IPS-15b (cell line): ENCODE measurements at regions not wholly inside any gene's neighbourhood (a gene's known extent, or its start where the extent isn't known, plus 50 kb on each side); places are given as distances from the start of the nearest gene placed in this dataset.

ENCODE experiments used
- H3K27me3 ChIP-seq: one replicate; pipeline ENCODE4 v1.6.1; 2013; ENCODE audit warnings: low read length; ENCODE audit not compliant: control insufficient read depth, insufficient read depth
- H3K36me3 ChIP-seq: one replicate; pipeline ENCODE4 v1.6.1; 2013; ENCODE audit warnings: low read length; ENCODE audit not compliant: control insufficient read depth, insufficient read depth
- H3K4me1 ChIP-seq: one replicate; pipeline ENCODE4 v1.6.1; 2013; ENCODE audit warnings: mild to moderate bottlenecking, low read length; ENCODE audit not compliant: control insufficient read depth, insufficient read depth
- H3K4me3 ChIP-seq: one replicate; pipeline ENCODE4 v1.5.1; 2013; ENCODE audit warnings: low read depth, low read length
- H3K9ac ChIP-seq: one replicate; pipeline ENCODE4 v1.6.1; 2013; ENCODE audit warnings: low read depth, mild to moderate bottlenecking, low read length
- H3K9me3 ChIP-seq: one replicate; pipeline ENCODE4 v1.6.1; 2013; ENCODE audit warnings: mild to moderate bottlenecking, low read length; ENCODE audit not compliant: control insufficient read depth, insufficient read depth

GRCh38 chr18:52200921-52201663 is 138.9 kb upstream of the DCC start:
- no peak overlapping the region for H3K4me3 ChIP-seq
- H3K9me3 ChIP-seq = no peaks in the 10 kb centered on the region

GRCh38 chr18:52208646-52209045 is 131.4 kb upstream of the DCC start:
- H3K9me3 ChIP-seq = no peaks in the 10 kb centered on the region
- no peaks in the 10 kb centered on the region for H3K36me3 ChIP-seq
- H3K4me3 ChIP-seq = no peak overlapping the region
- H3K4me1 ChIP-seq = no peaks in the 10 kb centered on the region
- no peaks in the 10 kb centered on the region for H3K27me3 ChIP-seq
- H3K9ac ChIP-seq = no peak overlapping the region

More at GRCh38 chr18:52200921-52201663, 138.9 kb upstream of the DCC start:
- Histone ChIP-seq H3K27me3 (no peaks in the 10 kb centered on the region), H3K9ac (no peak overlapping the region), H3K4me1 (no peaks in the 10 kb centered on the region), H3K36me3 (no peaks in the 10 kb centered on the region)

- Histone ChIP-seq H3K36me3 (no peaks in the 10 kb centered on the region), H3K4me3 (no peak overlapping the region), H3K9me3 (no peaks in the 10 kb centered on the region), H3K27me3 (no peaks in the 10 kb centered on the region), H3K9ac (no peak overlapping the region), H3K4me1 (no peaks in the 10 kb centered on the region)
These were observed 123.9 kb upstream of the DCC start for GRCh38 chr18:52216109-52216508.

- Histone ChIP-seq H3K36me3 (no peaks in the 10 kb centered on the region), H3K9ac (no peak overlapping the region), H3K27me3 (no peaks in the 10 kb centered on the region), H3K4me1 (no peaks in the 10 kb centered on the region), H3K9me3 (no peaks in the 10 kb centered on the region), H3K4me3 (no peak overlapping the region)
These were observed 123.3 kb upstream of the DCC start for GRCh38 chr18:52216666-52217065.

- Histone ChIP-seq H3K27me3 (no peaks in the 10 kb centered on the region), H3K9me3 (no peaks in the 10 kb centered on the region), H3K9ac (no peak overlapping the region), H3K4me3 (no peak overlapping the region), H3K36me3 (no peaks in the 10 kb centered on the region), H3K4me1 (no peaks in the 10 kb centered on the region)
These were observed 120.9 kb upstream of the DCC start for GRCh38 chr18:52219102-52219501.

GRCh38 chr18:52220062-52220591 is 119.9 kb upstream of the DCC start:
- no peak overlapping the region for H3K4me3 ChIP-seq
- H3K36me3 ChIP-seq = no peaks in the 10 kb centered on the region
- H3K9ac ChIP-seq = no peak overlapping the region
- no peaks in the 10 kb centered on the region for H3K9me3 ChIP-seq
- H3K4me1 ChIP-seq = no peaks in the 10 kb centered on the region
- no peaks in the 10 kb centered on the region for H3K27me3 ChIP-seq

GRCh38 chr18:52222211-52222610 is 117.8 kb upstream of the DCC start:
- Histone ChIP-seq H3K9me3 (no peaks in the 10 kb centered on the region), H3K27me3 (no peaks in the 10 kb centered on the region), H3K9ac (no peak overlapping the region), H3K36me3 (no peaks in the 10 kb centered on the region), H3K4me1 (no peaks in the 10 kb centered on the region), H3K4me3 (no peak overlapping the region)

GRCh38 chr18:52227536-52227935 is 112.5 kb upstream of the DCC start:
- Histone ChIP-seq H3K9me3 (no peaks in the 10 kb centered on the region), H3K4me3 (no peak overlapping the region), H3K4me1 (no peaks in the 10 kb centered on the region), H3K36me3 (no peaks in the 10 kb centered on the region), H3K9ac (no peak overlapping the region), H3K27me3 (no peaks in the 10 kb centered on the region)

GRCh38 chr18:52228166-52228565 is 111.8 kb upstream of the DCC start:
- no peak overlapping the region for H3K9ac ChIP-seq

GRCh38 chr18:52236131-52236530 is 103.9 kb upstream of the DCC start:
- H3K9me3 ChIP-seq = no peaks in the 10 kb centered on the region
- H3K36me3 ChIP-seq = no peaks in the 10 kb centered on the region
- no peak overlapping the region for H3K4me3 ChIP-seq
- no peak overlapping the region for H3K9ac ChIP-seq
- no peaks in the 10 kb centered on the region for H3K27me3 ChIP-seq
- H3K4me1 ChIP-seq = no peaks in the 10 kb centered on the region

More at GRCh38 chr18:52228166-52228565, 111.8 kb upstream of the DCC start:
- no peaks in the 10 kb centered on the region for H3K9me3 ChIP-seq
- no peaks in the 10 kb centered on the region for H3K4me1 ChIP-seq
- no peaks in the 10 kb centered on the region for H3K36me3 ChIP-seq
- no peaks in the 10 kb centered on the region for H3K27me3 ChIP-seq
- no peak overlapping the region for H3K4me3 ChIP-seq

GRCh38 chr18:52237551-52237950 is 102.4 kb upstream of the DCC start:
- no peak overlapping the region for H3K4me3 ChIP-seq
- H3K9ac ChIP-seq = no peak overlapping the region
- H3K9me3 ChIP-seq = no peaks in the 10 kb centered on the region
- H3K36me3 ChIP-seq = no peaks in the 10 kb centered on the region
- no peaks in the 10 kb centered on the region for H3K27me3 ChIP-seq
- H3K4me1 ChIP-seq = no peaks in the 10 kb centered on the region

GRCh38 chr18:52242711-52243110 is 97.3 kb upstream of the DCC start:
- Histone ChIP-seq H3K4me3 (no peak overlapping the region), H3K36me3 (no peaks in the 10 kb centered on the region), H3K9ac (no peak overlapping the region), H3K27me3 (no peaks in the 10 kb centered on the region), H3K4me1 (no peaks in the 10 kb centered on the region), H3K9me3 (no peaks in the 10 kb centered on the region)
